Frontal cortex (tissue), 3 donors: ENCODE measurements at regions not wholly inside any gene's neighbourhood (a gene's known extent, or its start where the extent isn't known, plus 50 kb on each side); places are given as distances from the start of the nearest gene placed in this dataset.
A peak's percentile ranks its signal among the peaks of the same experiment; 100 is the strongest.

Experiments
- DNase-seq, 2 donors: peaks; one replicate each; pipeline ENCODE4 v3.0.0; 2012; ENCODE audit warnings: low spot score in 2 of 2
- FAIRE-seq: peaks from 2 replicates; lab custom pipeline; 2012; peaks lifted over from hg19 to GRCh38; lab: Jason Lieb, UNC
- donor health status: control.
- donor health status: control.
- donor health status: control.

DNA sequence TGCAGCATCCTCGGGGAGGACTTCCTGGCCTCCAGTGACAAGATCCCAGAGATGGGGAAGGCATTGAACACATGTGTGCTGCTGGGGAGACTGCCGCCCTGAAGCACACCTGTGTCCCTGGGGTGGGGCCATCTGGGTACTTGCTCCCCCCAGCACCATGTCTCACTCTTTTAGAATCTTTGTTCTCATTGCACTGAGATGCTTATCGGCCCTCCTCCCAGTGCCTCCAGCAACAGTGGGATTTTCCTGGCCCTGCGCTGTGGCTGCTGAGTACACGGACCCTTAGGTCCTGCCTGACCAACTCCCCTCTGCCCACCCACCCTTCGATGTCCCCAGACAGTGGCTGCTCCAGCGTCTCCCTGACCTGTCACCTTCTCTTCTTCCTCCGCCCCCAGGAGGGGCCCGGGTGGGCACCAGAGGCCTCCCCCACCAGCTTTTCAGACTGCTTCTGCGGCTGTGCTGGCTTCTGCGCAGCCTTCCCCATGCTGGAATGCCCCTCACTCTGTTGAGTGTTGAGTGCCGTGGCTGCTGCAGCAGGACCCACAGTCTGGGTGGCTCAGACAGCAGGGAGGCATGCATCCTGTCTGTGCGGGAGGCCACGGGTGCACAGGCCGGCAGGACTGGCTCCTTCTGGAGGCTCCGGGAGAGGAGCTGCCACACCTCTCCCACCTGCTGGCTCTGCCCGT lies 145.9 kb upstream of the IRX2 start:
- FAIRE-seq: no peak
- DNase-seq: no peak

DNA sequence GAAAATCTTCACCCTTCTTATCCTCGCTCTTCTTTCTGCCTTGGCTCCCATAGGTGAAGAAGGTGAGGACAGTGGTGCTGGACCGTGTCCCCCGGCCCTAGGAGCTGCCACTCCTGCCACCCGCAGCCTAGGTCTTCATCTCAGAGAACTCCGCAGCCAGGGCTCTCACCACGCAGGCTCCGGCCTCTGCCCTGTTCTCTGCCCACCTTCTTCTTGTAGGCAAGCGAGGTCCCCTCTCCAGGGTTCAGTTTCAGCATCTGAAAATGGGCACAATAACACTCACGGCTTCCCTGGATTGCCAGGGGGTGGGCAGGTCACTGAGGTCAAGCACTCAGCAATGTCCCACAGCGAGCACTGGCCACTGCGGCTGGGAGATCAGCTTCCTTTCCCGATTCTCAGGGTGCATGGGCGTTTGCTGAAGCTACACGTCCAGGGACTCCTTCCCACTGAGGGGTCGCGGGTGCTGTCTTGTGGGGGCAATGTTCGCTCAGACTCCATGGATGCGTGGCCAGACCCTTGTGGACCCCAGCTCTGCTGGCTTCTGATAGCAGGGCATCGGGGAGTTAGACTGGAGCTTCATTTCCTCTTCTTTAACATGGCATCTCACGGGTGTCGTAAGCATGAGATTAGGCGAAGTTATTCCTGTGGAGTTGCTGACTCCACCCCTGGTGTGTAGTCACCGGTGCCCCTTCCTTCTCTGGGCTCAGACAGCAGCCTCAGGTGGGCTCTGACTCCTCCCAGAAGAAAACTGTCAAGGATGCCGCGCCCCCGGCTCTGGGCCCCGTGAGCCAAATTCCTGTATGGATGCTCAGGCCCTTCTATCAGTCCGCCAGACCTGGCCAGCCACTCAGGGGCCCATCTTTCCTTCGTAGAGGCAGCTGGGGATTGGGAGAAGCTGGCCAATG lies 145.1 kb upstream of the IRX2 start:
- DNase-seq (no peak), FAIRE-seq (no peak)

DNA sequence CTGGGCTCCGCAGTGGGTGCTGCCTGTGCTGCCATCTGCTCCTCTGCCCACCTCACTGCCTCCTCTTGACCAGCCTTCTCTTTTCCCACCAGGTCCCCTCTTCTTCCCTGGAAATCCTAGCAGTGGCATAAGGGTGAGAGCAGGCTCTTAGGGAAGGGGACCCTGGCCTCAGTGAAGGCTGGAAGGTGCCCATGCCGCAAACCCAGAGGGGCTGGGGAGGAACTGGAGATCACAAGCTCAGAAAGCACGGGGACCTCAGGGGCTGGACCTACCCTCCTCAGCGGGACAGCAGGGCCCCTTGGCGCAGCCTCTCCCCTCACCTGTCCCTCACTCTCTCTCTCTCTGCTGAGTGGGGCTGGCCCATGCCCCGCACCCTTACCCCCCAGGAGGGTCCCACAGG lies 144.4 kb upstream of the IRX2 start:
- FAIRE-seq (no peak), DNase-seq (no peak)

DNA sequence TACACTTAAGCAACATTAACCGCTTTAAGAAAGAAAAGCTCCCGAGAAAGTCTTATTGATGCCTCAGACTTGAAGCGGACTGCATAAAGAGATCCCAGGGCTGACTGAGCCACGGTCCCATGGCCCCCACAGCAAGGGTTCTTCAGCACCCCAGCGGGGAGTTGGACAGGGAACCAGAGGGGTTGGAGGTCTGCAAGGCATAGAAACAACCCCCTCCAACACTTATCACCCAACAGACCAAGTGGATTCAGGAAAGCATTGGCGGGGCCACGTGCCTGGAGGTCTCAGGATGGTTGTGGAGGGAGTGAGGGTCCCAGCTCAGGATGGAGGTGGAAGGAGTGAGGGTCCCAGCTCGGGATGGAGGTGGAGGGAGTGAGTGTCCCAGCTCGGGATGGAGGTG lies 143.7 kb upstream of the IRX2 start:
- no peak for DNase-seq
- FAIRE-seq: no peak

DNA sequence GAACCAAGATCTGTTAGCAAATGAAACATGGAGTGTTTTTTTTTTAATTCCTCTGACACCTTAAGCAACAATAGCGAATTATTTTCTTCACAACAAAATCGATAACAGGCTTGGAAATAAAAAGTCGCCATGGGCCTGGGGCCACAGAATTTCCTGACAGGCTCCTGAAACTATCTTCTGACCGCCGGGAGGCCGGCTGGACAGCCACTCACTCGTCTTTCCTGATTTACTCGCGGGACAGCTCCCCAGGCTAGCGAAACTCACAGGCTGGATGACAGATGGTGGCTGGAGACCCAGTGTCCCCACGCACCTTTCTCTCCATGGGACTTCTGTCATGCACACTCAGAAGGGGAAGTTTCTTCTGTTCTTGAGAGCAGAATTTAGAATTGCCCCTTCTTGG lies 143.3 kb upstream of the IRX2 start:
- FAIRE-seq (no peak), DNase-seq (no peak)

DNA sequence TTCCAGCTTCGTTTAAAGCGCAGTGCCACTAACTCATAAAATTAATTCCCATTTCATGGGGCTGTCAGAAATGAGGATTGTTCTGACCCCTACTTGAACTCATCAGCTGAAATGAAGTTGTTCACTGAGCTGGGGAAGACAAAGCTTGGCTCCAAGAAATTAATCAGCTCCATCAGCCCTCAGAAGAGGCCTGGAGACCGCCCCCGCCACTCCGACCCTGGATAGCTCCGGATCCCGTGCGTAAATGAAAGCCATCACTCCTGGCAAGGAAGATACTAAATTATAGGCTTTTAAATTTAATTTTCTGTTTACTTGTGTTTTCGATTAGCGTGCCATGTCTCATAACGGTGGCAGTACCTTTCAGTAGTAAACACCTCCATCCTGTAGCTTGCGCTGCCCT lies 142.8 kb upstream of the IRX2 start:
- FAIRE-seq (no peak), DNase-seq (no peak)

DNA sequence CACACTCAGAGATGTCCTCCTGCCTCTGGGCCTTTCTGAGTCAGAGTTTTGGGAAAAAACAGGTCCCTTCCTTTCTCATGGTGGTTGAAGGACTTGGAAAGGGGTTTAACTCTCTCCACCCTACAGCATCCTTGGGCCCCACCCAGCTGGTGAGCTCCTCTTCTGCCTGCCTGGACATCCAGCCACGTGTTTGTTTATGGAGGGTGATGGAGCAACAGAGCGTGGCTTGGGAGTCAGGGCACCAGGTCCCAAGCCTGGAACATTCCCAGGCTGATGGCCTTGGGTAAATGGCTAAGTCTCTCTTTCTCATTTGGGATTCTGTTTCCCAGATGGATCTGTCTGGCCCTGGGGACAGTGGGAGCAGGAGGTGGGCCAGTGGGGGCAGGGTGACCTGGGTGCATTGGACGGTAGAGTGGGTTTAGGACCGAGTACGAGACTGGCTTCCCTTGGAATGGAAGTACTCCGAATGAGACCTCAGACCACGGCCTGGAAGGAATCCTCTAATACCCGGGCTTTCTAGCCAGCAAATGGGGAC lies 141.1 kb upstream of the IRX2 start:
- FAIRE-seq: no peak
- DNase-seq: no peak

DNA sequence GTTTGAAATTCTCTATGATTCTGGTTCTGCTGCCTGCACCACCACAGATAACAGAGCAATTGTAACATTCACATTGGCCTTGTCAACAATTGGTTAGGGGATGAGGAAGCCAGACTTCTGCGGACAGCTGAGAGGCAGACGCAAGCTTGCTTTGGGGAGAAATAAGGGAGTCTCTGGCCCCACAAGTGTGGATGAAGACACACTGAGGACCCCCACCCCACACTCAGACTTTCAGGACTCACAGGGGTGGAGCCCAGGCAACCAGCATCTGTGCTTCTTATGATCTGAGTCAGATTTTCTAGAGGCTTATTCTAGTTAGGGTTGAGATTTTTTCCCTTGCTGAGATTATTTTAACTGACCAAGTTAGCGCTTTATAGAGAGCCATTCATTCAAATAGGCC lies 140.3 kb upstream of the IRX2 start:
- DNase-seq: no peak
- no peak for FAIRE-seq

DNA sequence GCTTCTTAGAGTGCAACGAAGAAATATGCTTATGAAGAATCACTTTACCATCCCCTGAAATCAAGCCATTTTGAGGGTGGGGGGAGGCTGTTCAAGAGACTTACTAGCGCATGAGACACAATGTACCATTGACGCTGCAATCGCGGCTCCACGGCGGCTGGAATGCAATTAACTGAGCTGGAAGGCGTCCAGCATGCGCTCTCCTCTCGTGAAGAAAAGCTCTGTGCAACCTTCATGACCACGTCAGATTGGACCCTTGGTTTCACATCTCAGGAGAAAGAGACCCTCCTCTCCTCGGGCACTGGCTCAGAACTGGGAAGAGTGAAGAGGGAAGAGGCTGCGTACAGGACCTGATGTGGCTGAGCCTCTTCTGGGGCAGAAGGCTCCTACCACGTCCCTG lies 138.5 kb upstream of the IRX2 start:
- DNase-seq (no peak), FAIRE-seq (no peak)

DNA sequence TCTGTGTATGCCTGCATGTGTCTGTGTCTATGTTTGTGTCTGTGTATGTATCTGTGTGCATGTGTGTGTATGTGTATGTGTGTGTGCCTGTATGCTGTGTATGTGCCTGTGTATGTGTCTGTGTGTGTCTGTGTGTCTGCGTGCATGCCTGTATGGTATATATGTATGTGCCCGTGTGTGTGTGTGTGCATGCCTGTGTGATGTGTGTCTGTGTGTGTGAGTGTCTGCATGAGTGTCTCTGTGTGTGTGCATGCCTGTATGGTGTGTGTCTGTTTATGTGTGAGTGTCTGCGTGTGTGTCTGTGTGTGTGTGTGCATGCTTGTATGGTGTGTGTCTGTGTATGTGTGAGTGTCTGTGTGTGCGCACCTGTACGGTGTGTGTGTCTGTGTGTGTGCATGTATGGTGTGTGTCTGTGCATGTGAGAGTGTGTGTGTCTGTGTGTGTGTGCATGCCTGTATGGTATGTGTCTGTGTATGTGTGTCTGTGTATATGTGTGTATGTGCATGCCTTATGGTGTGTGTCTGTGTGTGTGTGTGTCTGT lies 137.1 kb upstream of the IRX2 start:
- DNase-seq (no peak), FAIRE-seq (no peak)

DNA sequence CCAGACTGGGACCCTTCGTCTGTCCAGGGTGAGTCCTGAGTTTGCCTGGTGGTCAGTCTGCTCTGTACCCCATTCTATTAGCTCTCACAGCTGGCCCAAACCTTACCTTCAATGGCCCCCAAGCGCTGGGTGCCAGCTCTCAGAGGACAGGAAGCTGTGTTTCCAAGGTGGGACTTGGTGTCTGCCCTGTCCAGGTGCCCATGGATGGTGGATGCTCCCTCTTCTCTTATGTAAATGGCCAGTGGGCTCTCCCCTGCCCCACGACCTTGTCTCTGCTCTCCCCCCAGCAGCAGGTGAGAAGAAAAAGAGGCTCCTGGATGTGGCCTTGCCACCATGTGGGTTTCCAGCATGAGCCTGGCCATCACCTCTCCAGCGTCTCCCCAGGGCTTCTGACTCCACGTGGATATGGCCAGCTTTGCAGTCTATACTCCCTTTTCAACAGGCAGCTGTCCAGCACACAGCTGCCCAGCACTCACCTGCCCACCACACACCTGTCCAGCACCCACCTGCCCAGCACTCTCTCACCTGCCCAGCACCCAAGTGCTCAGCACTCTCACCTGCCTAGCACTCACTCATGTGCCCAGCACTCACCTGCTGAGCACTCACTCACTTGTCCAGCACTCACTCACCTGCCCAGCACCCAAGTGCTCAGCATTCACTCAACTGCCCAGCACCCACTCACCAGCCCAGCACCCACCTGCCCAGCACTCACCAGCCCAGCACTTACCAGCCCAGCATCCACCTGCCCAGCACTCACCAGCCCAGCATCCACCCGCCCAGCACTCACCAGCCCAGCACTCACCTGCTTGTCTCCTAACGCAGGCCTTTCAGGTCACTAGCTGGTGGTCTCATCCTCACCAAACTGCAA lies 136.2 kb upstream of the IRX2 start:
- DNase-seq: no peak
- FAIRE-seq: no peak

DNA sequence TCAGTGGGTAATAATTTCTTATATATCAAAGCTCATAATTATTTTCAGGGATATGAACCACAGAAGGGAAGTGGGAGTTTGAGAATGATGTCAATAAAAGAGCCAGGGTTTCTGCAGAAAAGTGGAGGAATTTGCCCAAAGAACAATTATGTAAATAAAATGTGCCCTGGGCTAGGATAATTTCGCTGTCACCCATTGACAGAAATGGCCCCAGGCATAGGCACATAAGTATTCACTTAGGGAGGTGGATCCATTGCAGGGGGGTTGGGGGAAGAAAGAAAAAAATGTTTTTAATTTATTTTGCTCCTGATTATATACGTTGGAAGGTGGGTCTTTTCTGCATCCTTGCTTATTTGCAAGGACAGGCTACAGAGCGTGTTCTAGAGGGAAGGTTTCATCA lies 135.1 kb upstream of the IRX2 start:
- FAIRE-seq: no peak

DNA sequence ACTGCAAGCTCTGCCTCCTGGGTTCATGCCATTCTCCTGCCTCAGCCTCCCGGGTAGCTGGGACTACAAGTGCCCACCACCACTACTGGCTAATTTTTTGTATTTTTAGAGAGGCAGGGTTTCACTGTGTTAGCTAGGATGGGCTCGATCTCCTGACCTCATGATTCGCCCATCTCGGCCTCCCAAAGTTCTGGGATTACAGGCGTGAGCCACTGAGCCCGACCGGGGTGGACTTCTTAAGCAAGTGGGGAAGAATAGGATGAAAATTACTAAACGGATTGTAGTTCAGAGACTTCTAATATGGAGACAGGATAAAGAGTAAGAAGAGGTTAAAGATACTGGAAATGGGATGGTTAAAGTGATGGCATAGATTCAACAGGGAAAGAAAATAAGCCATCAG lies 132.3 kb upstream of the IRX2 start:
- DNase-seq (no peak), FAIRE-seq (no peak)

More for the DNA sequence above, 135.1 kb upstream of the IRX2 start:
- no peak for DNase-seq

DNA sequence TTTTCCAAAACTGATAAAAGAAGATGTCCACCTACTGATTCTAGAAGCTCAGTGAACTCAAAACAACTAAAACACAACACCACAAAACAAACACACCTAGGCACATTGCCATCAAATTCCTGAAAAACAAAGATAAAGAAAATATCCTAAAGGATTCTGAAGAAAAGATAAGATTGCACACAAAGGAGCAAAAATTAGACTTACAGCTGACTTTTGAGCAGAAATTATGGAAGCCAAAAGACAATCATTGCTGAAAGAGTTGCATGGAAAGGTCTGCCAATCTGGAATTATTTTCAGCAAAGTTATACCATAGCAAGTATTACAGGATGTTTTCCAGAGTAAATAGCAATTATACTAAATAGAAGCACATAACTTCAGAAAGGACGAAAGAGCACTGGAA lies 128.2 kb upstream of the IRX2 start:
- DNase-seq (no peak), FAIRE-seq (no peak)

DNA sequence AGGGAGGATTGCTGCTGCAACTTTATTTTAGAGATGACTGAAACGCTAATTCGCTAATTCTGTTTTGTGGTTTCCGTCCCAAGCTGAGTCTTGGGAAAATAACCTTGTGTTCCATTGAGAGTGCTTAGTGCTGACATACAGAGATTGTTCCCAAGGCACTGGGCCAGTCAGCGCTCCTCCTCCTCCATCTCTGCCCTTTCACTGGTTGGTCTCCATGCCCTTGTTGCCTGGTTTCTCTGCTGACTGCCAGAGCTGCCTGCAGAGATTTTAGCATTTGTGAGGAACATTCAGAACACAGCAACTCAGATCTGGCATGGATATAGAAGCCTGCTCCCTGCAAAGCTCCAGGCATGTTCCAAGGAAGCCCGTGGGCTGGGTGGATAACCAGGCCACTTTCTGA lies 126.0 kb upstream of the IRX2 start:
- FAIRE-seq (no peak), DNase-seq (peak; percentile 16 to 25)

DNA sequence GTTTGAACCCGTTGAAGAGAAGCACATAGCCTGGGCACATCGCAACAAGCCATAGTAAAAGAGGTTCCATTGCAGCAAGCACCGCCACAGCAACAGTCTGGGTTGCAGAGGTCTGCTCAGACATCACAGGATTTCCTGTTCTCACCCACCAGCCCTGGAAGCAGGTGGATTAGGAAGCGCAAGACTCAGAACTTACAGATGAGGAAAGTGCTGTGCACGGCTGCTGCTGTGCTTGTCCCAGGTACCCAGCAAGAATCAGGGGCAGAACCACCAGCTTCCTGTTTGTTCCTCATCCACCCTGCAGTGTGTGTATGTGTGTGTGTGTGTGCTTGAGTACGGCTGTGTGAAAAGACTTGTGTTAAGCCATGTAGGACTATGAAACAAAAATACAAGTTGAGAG lies 124.7 kb upstream of the IRX2 start:
- FAIRE-seq (no peak), DNase-seq (no peak)

DNA sequence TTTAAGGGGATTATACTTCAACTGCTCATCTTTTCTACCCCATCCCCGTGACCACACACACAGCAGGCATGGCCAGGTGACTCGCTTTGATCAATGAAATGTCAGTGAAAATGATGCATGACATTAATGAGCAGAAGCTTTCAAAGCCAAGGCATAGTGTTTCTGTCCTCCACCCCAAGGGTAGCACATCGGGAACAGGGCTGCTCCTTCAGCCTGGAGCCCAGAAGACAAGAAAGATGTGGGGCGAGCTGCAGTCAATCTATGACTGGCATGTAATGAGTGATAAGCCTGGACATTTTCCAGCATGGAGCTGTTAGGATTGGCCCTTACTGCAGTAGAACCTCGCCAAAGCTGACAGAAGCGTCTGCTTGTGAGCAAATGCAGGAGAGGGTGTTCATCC lies 122.6 kb upstream of the IRX2 start:
- FAIRE-seq: no peak
- DNase-seq: no peak

DNA sequence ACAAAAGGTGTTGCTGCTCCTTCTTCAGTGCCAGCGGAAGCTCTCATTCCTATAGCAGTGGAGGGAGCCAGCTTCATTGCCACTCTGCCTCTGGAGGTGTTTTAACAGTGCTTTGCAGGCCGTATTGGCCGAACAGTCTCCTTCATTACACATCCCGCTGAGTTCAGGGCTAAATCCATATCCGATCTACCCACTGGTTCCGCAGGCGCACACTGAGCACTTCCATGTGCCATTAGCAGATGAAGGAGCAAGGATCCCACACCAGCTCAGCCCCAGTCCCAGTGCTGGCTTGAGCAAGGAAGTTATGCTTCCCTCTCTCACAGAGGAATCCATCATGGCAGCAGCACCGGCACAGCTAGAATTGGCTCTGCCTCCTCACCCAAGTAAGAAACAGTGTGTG lies 121.2 kb upstream of the IRX2 start:
- DNase-seq (no peak), FAIRE-seq (no peak)

DNA sequence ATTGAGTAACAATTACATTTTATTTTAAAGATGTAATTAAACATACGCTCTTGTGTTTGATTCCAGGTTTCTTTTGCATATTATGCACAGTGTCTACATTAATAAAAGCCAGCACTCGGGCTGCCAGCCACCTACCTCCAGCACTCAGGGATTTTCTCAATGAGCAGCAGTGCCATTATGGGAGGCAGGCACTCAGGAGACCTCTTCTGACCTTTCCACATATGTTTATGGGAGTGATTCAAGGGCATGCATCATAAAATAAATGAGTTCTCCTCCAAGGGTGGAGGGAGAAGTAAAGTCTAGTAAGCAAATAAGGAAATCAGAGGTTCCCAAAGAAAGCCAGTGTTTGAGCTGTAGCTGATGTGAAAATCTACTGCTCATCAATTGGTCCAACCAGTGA lies 119.8 kb upstream of the IRX2 start:
- FAIRE-seq: no peak
- DNase-seq: no peak

DNA sequence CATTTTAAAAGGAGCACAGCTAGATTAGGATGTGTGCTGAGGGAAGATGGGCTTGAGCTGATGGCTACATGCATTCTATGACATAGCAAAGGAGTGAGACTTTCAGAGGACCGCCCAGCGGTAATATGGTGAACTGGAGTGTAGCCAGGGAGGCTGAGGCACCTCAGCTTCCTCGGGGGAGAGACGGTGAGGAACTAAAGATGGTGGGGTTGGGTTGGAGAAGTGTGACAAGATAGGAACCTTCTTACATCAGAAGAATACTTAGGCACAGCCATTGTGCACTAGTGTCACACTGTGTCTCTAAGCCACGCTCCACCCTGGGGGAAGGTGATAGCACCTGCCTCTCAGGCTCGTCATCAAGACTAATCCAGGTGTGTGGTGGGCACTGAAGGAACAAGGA lies 118.0 kb upstream of the IRX2 start:
- DNase-seq (no peak), FAIRE-seq (no peak)
